Adipocyte (in vitro differentiated cells): ENCODE measurements at regions not wholly inside any gene's neighbourhood (a gene's known extent, or its start where the extent isn't known, plus 50 kb on each side); places are given as distances from the start of the nearest gene placed in this dataset.
"Not testable (repeated sequence)": the region's sequence is repeated elsewhere in the genome, so short reads cannot be mapped to it uniquely, and the experiment has no call there.

Source experiments
- DNase-seq: peaks from one replicate; pipeline ENCODE4 v3.0.0-alpha.2; 2015; ENCODE audit warnings: low read depth
- H3K27me3 ChIP-seq: replicated peaks from 2 replicates; pipeline ENCODE4 v1.7.0; 2013; ENCODE audit warnings: mild to moderate bottlenecking, low read length, moderate library complexity; ENCODE audit not compliant: control insufficient read depth, insufficient read depth
- H3K36me3 ChIP-seq: 2 replicates; pipeline ENCODE4 v1.7.0; 2013; ENCODE audit warnings: low read length, mild to moderate bottlenecking, moderate library complexity; ENCODE audit not compliant: control insufficient read depth, insufficient read depth, severe bottlenecking
- H3K4me1 ChIP-seq: 2 replicates; pipeline ENCODE4 v1.7.0; 2013; ENCODE audit warnings: mild to moderate bottlenecking, low read length, moderate library complexity; ENCODE audit not compliant: control insufficient read depth, insufficient read depth
- H3K4me3 ChIP-seq: 2 replicates; pipeline ENCODE4 v1.7.0; 2013; ENCODE audit warnings: mild to moderate bottlenecking, low read length, moderate library complexity
- H3K9ac ChIP-seq: 2 replicates; pipeline ENCODE4 v1.7.0; 2013; ENCODE audit warnings: mild to moderate bottlenecking, low read length, moderate library complexity
- H3K9me3 ChIP-seq: 2 replicates; pipeline ENCODE4 v1.7.0; 2013; ENCODE audit warnings: mild to moderate bottlenecking, low read length, moderate library complexity; ENCODE audit not compliant: control insufficient read depth

DNA sequence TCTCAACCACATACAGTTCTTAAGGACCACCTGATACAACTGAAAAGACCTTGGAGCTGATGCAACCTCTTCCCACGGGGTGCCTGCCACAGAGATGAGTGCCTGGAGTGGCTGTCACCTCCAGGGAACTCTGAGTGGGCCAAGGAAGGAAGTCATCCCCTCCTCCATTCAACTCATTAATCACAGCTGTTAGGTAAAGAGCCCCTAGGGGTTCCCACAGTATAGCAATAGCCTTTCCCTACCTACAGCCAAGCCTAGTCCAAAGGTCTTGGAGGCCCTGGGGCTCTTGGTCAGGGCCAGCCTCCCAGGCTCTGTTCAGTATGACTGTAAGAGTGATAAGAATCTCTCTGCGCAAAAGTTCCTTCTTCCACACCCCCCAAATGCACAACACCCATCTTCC lies 70.4 kb upstream of the NFE2L3 start:
- Histone ChIP-seq H3K36me3 (no peaks in the 10 kb centered on the region), H3K9me3 (no peaks in the 10 kb centered on the region), H3K4me1 (no peaks in the 10 kb centered on the region), H3K9ac (no peak overlapping the region), H3K27me3 (peaks cover 50% of the 10 kb centered on the region), H3K4me3 (no peak overlapping the region)
- DNase-seq: no peak

DNA sequence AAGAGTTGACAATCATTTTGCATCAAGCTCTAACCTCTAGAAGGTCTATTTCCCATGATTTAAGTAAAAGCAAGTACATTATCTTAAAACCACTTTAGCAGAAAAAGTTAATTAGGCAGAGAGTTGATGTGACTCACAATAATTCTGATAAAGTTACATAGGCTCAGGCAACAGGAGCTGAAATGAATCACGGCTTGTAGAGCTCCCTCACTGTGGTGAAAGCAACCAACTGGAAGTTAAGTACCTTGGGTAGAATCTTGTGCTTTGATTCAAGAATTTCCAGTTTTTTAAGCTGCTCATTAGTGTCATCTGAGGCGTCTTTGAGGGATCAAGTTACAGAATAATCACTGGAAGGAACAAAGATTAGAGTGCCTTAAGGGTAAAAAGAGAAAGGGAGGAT lies 68.9 kb upstream of the NFE2L3 start:
- DNase-seq: peak; percentile 28
- no peak overlapping the region for H3K9ac ChIP-seq
- no peaks in the 10 kb centered on the region for H3K9me3 ChIP-seq
- peaks cover 39% of the 10 kb centered on the region for H3K27me3 ChIP-seq
- no peaks in the 10 kb centered on the region for H3K36me3 ChIP-seq
- H3K4me3 ChIP-seq: no peak overlapping the region
- H3K4me1 ChIP-seq: no peaks in the 10 kb centered on the region

DNA sequence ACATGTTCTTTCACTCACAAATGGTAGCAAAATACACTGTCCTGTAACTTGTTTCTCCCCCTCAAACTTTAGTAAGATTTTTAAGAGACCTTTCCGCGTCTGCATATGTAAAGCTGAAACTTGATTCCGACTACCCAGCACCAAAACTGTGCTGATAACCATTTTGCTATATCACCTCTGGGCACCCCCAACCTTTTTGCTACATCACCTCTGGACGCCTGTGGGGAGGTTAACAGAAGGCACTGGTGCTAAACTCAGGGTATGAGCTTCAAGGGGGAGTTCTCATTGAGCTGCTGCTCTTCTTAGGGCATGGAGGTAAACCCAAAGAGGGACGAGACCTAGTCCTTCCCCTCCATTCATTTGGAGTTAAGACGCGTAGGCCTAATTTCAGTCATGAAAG lies 67.6 kb upstream of the NFE2L3 start:
- no peak for DNase-seq
- Histone ChIP-seq H3K4me3 (no peak overlapping the region), H3K36me3 (no peaks in the 10 kb centered on the region), H3K27me3 (peaks cover 26% of the 10 kb centered on the region), H3K4me1 (no peaks in the 10 kb centered on the region), H3K9ac (no peak overlapping the region), H3K9me3 (no peaks in the 10 kb centered on the region)

DNA sequence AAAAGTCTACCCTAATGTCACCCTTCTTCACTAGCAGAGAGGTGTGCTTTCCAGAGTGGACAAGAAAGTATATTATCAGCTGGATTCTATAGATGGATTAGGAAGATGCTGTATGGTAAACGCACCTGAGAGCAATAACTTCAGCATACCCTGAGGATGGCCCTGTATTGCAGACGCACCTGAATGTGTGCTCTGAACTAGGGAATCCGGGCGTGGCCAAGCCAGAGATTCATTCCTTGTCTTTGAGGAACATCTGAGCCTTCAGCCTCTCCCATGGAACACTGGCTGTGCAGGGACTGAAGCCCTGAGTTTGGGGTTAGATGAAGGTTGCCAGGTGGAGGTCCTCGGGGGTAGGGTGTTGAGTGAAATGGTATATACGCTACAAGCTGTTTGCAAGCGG lies 66.2 kb upstream of the NFE2L3 start:
- Histone ChIP-seq H3K4me1 (peaks cover 3% of the 10 kb centered on the region), H3K4me3 (no peak overlapping the region), H3K36me3 (no peaks in the 10 kb centered on the region), H3K9ac (no peak overlapping the region), H3K9me3 (no peaks in the 10 kb centered on the region), H3K27me3 (peaks cover 19% of the 10 kb centered on the region)
- no peak for DNase-seq

DNA sequence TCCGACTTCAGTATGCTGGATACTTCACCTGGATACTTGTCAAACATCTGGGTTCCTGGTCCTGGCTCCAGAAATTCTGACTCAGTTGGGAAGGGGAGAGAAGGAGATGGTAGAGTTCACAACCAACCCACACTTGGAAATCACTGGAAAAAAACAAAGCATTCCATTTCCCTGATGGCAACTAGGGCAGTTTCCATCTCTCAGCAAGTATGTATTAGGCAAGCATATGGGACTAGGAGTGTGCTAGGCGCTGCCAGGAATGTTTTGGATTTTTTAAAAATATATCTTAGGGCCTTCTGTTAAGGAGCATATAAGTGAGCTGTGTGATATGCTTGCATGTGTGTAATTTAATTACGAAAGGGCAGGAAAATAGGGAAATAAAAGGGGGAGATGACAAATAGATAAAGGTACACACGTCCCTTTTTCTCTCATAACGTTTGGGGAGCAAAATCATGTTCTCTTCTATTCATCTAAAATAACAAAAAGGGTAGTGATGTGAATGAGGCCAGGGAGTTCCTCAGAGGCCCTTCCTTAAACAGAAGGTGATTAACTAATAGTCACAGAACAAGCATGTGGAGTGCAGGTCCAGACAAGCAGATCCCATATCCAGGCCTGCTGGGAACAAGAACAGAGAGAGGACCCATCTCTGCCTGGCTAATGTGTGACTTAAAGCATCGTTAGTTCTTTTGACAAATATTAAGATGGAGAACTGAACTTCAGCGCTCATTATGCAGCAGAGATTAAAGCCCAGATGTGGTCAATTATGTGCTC lies 64.5 kb upstream of the NFE2L3 start:
- Histone ChIP-seq H3K27me3 (peaks cover 4% of the 10 kb centered on the region), H3K4me1 (peaks cover 9% of the 10 kb centered on the region), H3K9me3 (no peaks in the 10 kb centered on the region), H3K9ac (no peak overlapping the region), H3K36me3 (no peaks in the 10 kb centered on the region), H3K4me3 (no peak overlapping the region)
- DNase-seq: peak; percentile 4

DNA sequence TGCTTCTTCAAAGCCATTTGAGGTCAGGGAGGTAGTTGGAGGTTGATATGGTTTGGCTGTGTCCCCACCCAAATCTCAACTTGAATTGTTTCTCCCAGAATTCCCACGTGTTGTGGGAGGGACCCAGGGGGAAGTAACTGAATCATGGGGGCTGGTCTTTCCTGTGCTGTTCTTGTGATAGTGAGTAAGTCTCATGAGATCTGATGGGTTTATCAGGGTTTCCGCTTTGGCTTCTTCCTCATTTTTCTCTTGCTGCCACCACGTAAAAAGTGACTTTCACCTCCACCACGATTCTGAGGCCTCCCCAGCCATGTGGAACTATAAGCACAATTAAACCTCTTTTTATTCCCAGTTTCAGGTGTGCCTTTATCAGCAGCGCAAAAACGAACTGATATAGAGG lies 62.5 kb upstream of the NFE2L3 start:
- not testable (repeated sequence) for H3K27me3 ChIP-seq, H3K4me1 ChIP-seq, H3K9me3 ChIP-seq, DNase-seq, H3K9ac ChIP-seq, H3K36me3 ChIP-seq, H3K4me3 ChIP-seq

DNA sequence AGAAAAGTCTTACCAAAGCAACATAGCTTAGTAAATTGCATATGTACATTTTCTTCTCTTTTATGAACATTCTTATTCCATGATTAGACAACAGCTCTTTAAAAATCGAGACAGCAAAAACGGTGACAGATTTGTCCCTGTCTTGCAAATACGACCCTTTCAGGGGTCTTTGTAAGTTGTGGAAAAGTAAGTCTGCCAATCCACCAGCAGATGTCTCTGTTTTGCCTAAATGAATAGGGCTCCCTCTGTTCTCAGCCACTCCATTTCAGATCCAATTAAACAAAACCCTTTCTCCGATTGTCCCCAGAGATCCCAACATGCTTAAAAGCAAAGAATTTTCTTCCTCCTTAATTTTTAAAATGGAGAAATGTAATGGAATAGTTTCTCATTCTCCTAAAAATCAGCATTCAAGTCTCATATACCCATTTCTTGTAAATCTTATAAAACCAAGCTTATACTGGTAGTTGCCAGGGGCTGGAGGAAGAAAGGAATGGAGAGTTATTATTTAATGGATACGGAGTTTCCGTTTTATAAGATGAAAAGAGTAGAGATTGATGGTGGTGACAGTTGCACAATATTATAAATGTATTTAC lies 61.0 kb upstream of the NFE2L3 start:
- Histone ChIP-seq H3K27me3 (peaks cover 3% of the 10 kb centered on the region), H3K9me3 (no peaks in the 10 kb centered on the region), H3K4me3 (peak overlapping the region; percentile 61), H3K4me1 (peaks cover 9% of the 10 kb centered on the region), H3K9ac (peak overlapping the region; percentile 22), H3K36me3 (no peaks in the 10 kb centered on the region)
- peak; percentile 83 for DNase-seq

DNA sequence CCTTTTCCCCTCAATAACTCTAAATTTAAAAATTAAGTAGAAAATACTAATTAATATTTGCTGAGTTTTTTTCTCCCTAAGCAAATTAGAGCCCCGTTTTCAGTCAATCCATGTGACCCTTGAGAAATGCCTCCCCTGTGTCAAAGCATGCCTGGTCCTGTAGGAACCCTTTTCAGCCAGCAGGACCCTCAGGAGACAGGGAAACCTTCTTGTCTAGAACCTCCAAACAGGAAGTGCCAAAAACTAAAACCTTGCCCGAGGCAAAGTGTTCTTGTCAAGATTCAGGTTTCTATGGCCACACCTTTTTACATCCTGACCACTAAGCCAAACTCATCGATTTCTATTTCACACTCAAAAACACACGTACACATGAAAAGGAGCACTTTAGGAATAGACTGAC lies 60.1 kb upstream of the NFE2L3 start:
- Histone ChIP-seq H3K9ac (no peak overlapping the region), H3K36me3 (no peaks in the 10 kb centered on the region), H3K9me3 (no peaks in the 10 kb centered on the region), H3K4me3 (no peak overlapping the region), H3K27me3 (peaks cover 3% of the 10 kb centered on the region), H3K4me1 (peaks cover 9% of the 10 kb centered on the region)
- no peak for DNase-seq

DNA sequence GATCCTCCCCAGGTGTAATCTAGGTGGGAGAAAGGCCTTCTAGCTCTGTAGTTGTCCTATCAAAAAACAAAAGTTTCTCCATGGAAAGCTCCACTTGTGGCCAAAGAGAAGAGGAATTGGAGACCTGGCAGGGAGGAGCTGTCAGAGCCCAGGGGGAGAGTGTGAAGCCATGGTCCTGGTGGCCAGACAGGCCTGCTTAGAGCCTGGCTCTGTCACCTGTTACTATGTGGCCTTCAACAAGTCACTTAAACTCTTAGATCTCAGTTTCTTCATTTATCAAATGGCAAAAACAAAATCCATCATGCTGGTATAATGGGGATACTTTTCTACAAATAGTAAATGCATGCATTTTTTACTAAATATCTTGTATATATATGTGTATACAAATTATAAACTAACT lies 59.0 kb upstream of the NFE2L3 start:
- Histone ChIP-seq H3K9ac (no peak overlapping the region), H3K27me3 (peaks cover 3% of the 10 kb centered on the region), H3K4me1 (peaks cover 9% of the 10 kb centered on the region), H3K36me3 (no peaks in the 10 kb centered on the region), H3K4me3 (no peak overlapping the region), H3K9me3 (no peaks in the 10 kb centered on the region)
- no peak for DNase-seq

DNA sequence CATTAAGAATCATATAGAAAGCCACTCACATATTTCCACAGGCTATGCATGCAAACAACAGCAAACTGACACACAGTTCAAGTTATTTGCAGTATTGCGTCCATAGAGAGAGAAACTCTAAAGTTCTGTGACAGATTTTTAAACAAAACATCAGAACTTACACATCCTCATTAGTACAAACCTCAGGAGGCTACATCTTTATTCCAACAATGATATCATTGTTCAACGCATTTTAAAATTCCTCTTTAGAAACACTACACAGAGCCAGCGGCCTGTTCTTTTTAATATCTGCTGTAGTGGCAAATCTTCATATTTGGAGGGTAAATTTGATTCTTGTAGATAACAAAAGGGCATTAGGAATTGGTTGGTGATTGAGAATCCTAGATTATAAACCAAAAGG lies 55.9 kb upstream of the NFE2L3 start:
- Histone ChIP-seq H3K36me3 (no peaks in the 10 kb centered on the region), H3K9me3 (no peaks in the 10 kb centered on the region), H3K4me1 (peaks cover 2% of the 10 kb centered on the region), H3K9ac (no peak overlapping the region), H3K27me3 (no peaks in the 10 kb centered on the region), H3K4me3 (no peak overlapping the region)
- DNase-seq: no peak

DNA sequence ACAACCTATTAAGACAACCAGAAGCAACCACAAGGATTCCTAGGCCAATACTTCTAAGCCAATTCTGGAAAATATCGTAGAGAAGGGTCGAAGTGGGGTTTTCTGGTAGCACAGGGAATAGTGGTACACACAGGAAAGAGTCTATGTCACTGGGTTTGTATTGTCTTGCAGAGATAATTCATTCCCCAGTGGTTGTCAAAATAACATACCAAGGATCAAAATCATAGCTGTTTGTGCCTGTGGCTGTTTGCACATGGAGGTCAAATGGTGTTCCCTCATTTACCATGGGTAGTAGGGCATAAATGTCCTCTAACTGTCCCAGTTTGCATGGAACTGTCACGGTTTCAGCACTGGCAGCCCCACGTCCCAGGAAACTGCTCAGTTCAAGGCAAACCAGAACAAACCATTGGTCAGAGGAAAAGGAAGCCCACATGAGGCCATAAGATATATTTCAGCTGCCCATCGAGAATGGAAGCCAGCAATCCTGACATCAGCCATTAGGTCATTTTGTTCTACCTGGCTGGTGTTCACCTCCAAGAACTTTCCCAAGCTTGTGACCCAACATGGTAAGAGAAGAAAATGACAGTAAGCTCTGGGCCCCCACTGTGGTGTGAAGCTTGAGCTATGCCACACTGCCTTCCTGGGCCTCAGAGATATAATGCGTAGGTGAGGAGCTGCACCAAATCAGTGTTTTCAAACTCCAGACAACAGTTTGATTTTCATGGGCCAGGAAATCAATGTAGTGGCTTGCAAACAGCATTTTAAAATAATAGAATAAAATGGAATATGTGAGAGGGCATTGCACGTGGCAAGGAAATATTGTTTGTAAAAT lies 53.9 kb upstream of the NFE2L3 start:
- no peak for DNase-seq

More for the DNA sequence above, 53.9 kb upstream of the NFE2L3 start:
- H3K9ac ChIP-seq: no peak overlapping the region
- H3K4me1 ChIP-seq: no peaks in the 10 kb centered on the region
- no peaks in the 10 kb centered on the region for H3K27me3 ChIP-seq
- no peak overlapping the region for H3K4me3 ChIP-seq
- H3K36me3 ChIP-seq: no peaks in the 10 kb centered on the region
- no peaks in the 10 kb centered on the region for H3K9me3 ChIP-seq
